ENCODE measurements at regions not wholly inside any gene's neighbourhood (a gene's known extent, or its start where the extent isn't known, plus 50 kb on each side); places are given as distances from the start of the nearest gene placed in this dataset.
A peak's percentile ranks its signal among the peaks of the same experiment; 100 is the strongest.

DNA sequence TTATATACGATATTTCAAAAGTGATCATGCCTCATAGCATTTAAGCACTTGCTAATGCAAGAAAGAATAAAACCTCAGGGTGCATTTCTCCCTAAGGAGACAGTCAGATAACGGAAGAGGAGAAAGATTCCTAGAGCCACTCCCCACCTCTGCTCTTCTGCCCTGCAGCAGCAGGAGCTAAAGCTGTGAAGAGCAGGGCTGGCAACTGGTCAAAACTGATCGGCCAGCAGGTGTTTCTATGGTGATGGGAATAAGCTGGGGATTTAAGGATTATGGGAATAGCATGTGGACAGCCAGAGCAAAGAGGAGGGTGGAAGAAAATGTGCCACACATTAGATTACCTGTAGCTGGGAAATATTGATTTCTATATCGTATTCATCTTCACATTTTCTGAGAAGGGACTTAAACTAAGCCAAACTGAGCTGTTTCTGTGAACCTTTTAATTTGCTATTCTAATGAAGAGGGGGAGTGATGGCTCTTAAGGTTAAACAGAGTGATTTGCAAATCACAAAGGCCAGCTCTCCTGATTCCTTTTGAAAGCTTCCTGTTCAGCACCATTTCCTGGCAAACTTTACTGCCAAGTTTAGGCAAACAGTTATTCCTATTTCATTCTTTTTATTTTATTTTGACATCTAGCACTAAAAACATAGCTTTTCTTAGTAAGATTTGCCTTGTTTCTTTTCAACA is 268.9 kb upstream of the PFKP start:
- no peaks in the 10 kb centered on the region for H3K36me3 ChIP-seq
- H3K9ac ChIP-seq = no peak overlapping the region
- H3K4me1 ChIP-seq = no peaks in the 10 kb centered on the region
- H3K4me2 ChIP-seq = no peak overlapping the region
- TF ChIP-seq Cebpa-rat (IDR thresholded peaks at IDR 0.05) = no peak
- peaks cover 10 to 41% (median 26%) of the 10 kb centered on the region in 11 experiments; a peak in 20 of 22 replicates for H3K9me3 ChIP-seq (replicated peaks in 1 of 11)
- H3K27me3 ChIP-seq = no peaks in the 10 kb centered on the region
- no peak overlapping the region for H3K27ac ChIP-seq
- H4K20me1 ChIP-seq = no peaks in the 10 kb centered on the region
- H3K4me3 ChIP-seq = no peak overlapping the region

DNA sequence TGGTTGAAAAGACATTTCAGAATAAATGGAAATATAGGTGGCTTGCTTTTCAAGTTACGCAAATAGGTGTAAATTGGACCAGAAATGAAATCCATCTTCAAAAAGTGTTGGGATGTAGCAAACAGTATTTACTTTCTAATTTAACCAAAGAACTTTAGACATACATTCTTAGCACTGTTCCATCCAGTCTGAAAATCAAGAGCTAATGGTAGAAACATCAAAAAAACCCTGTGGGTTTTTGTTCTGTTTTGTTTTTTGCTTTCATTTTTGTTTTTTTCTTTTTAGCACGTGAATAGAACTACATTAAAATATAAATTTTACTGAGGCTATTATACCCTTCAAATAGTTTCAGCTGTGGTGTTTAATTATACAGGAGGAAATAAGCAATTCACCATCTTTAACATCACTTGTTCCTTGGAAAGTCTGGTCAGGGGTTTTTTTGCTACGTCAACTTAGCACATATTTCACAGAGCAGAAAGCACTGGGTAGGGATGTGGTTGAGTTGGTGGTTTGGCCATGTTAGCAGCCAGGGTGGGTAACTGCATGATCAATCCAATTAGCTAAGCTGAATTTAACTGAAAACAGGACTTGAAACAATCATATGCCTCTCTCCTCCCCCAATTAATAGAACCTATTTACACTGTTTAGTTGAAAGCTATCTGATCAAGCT is 275.4 kb upstream of the PFKP start:
- Histone ChIP-seq H3K36me3 (no peaks in the 10 kb centered on the region), H3K4me1 (peaks cover 0 to 13% (median 0%) of the 10 kb centered on the region in 10 experiments; a peak in 5 of 20 replicates), H3K9ac (no peak overlapping the region), H3K9me3 (replicated peaks in 1 of 11) (peaks cover 7 to 36% (median 27%) of the 10 kb centered on the region in 11 experiments; a peak in 19 of 22 replicates), H3K27ac (no peak overlapping the region), H4K20me1 (no peaks in the 10 kb centered on the region), H3K27me3 (no peaks in the 10 kb centered on the region), H3K4me3 (no peak overlapping the region), H3K4me2 (peak overlapping the region in 5 of 11 experiments; percentile 8 to 23 (median 15); a peak in 6 of 22 replicates)
- TF ChIP-seq Cebpa-rat (IDR thresholded peaks at IDR 0.05) = no peak

DNA sequence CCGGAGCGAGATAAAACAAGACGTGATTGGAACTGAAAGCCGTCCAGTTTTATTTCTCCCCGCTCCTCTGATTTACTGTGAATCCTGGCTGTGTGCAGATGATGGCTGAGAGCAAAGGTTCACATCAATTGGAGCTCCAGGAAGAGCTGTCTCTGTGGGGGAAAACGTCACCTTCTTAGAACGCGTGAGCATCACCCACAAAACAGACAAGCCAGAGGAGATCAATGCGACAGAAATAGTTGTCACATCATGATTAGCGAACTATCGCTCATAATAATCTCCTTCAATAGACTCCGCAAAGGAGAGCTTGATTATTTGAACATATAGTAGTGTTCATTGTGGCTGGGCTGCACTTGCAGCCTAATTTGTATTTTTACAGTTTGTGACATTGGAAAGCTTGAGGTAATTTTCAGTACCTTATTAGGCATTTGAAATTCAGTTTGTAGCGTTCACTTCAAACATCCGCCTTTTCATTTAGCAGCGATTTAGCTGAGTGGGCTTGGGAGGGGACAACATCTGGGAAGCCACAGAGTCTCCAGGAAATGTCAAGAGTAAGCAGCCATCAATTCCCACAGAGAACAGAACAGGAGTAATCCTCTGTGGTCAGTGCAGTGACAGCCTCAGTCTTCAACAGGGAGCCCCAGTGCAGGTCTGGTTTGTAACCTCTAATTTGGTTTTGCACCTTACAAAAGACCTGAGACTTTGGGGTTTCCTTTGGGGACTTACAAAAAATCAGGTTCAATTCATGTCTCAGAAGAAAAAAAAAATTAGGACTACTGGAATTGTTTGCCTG is 276.8 kb upstream of the PFKP start:
- Histone ChIP-seq H3K36me3 (no peaks in the 10 kb centered on the region), H3K9me3 (replicated peaks in 1 of 11) (peaks cover 0 to 26% (median 19%) of the 10 kb centered on the region in 11 experiments; a peak in 15 of 22 replicates), H4K20me1 (no peaks in the 10 kb centered on the region), H3K4me3 (no peak overlapping the region), H3K27ac (no peak overlapping the region), H3K4me1 (peaks cover 0 to 13% (median 0%) of the 10 kb centered on the region in 10 experiments; a peak in 5 of 20 replicates), H3K27me3 (no peaks in the 10 kb centered on the region), H3K9ac (no peak overlapping the region), H3K4me2 (peak overlapping the region in 2 of 11 experiments; percentile 13 to 29; a peak in 3 of 22 replicates)
- TF ChIP-seq Cebpa-rat (IDR thresholded peaks at IDR 0.05) = no peak

DNA sequence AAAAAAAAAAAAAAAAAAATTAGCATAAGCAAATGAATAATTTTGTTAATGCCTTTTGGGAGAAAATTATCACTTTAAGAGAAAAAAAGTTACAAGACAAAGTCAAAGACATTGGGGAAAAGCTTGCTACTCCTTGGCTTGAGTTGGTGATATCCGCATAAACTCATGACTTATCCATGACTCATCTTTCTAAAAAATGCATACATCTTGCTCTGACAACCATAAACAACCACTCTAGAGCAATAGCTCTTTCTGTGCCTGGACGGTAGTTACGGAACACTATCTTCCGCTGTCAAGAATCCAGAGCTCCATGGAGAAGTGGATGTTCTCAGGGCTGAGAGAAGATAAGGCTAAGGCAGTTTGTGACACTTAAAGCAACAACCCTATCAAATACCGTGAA is 281.1 kb upstream of the PFKP start:
- TF ChIP-seq Cebpa-rat (IDR thresholded peaks at IDR 0.05) = no peak
- no peak overlapping the region for H3K27ac ChIP-seq
- no peaks in the 10 kb centered on the region for H3K27me3 ChIP-seq
- no peak overlapping the region for H3K4me2 ChIP-seq
- no peaks in the 10 kb centered on the region for H4K20me1 ChIP-seq
- H3K9me3 ChIP-seq (replicated peaks in 1 of 11) = no peaks in the 10 kb centered on the region; a peak in 2 of 22 replicates
- no peak overlapping the region for H3K9ac ChIP-seq
- H3K4me1 ChIP-seq = peaks cover 0 to 16% (median 7%) of the 10 kb centered on the region in 10 experiments; a peak in 9 of 20 replicates
- no peak overlapping the region for H3K4me3 ChIP-seq
- no peaks in the 10 kb centered on the region for H3K36me3 ChIP-seq

DNA sequence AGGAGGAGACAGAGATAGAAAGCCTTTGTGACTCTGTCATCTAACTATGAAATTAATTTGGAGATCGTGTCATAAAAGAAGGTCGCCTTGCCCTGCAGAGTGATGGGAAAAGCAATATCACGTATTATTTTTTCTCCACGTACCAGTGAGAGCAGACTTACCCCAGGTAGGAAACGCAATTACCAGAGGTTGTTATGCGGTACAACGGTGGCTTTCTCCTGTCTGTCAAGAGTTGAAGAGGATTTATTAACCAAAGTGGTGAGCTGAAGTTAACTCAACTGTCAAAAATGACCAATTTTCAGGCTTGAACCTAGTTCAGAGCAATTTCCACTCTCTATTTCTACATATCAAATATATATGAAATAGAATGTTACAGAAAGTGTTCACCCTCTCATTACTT is 282.6 kb upstream of the PFKP start:
- Histone ChIP-seq H3K9me3 (replicated peaks in 1 of 11) (peaks cover 0 to 8% (median 5%) of the 10 kb centered on the region in 11 experiments; a peak in 9 of 22 replicates), H4K20me1 (no peaks in the 10 kb centered on the region), H3K9ac (no peak overlapping the region), H3K4me1 (peaks cover 0 to 10% (median 7%) of the 10 kb centered on the region in 10 experiments; a peak in 9 of 20 replicates), H3K4me2 (no peak overlapping the region), H3K27ac (no peak overlapping the region), H3K27me3 (no peaks in the 10 kb centered on the region), H3K4me3 (no peak overlapping the region), H3K36me3 (no peaks in the 10 kb centered on the region)
- no peak for TF ChIP-seq Cebpa-rat (IDR thresholded peaks at IDR 0.05)

DNA sequence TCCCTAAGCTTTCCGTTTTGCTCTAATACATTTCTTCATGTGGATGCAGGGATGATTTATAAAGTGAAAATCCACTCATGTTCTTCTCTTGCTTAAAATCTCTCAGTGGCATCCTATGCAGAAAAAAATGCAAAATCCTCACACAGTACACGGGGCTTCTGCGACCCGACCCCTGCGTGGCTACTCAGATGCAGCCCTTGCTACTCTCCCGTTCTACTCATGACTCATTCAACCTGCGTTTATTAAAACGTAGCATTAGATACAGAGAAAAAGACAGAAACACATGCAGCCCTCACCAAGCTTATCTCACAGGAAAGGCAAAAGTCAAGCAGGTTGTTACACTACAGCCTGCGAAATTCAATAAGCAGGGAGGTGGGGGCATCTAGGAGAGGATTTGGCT is 284.4 kb upstream of the PFKP start:
- H3K4me1 ChIP-seq = peaks cover 0 to 10% (median 7%) of the 10 kb centered on the region in 10 experiments; a peak in 9 of 20 replicates
- no peak overlapping the region for H3K4me2 ChIP-seq
- TF ChIP-seq Cebpa-rat (IDR thresholded peaks at IDR 0.05) = no peak

DNA sequence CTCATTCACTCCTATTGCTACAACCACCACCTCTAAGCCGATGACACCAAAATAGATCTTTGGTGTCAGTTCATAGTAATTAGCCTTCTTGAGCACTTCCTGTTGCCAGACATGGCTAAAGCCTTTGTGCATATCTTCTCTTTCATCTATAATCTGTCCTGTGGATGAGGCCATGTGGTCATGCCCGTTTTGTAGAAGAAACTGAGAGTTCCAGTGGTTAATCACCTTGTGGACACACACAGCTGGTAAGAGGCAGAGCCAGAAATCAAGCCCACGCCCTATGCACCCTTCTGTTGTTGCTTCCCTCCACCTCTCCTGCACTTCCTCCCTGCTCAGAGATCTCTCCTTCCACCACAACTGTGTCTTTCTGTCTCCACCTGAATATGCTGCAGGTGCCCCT is 285.1 kb upstream of the PFKP start:
- Histone ChIP-seq H4K20me1 (no peaks in the 10 kb centered on the region), H3K36me3 (no peaks in the 10 kb centered on the region), H3K4me3 (no peak overlapping the region), H3K9ac (no peak overlapping the region), H3K4me1 (peaks cover 0 to 10% (median 7%) of the 10 kb centered on the region in 10 experiments; a peak in 9 of 20 replicates), H3K4me2 (peak overlapping the region in 7 of 11 experiments; percentile 2 to 53 (median 18); a peak in 11 of 22 replicates), H3K27me3 (no peaks in the 10 kb centered on the region), H3K27ac (no peak overlapping the region), H3K9me3 (replicated peaks in 1 of 11) (peaks cover 0 to 8% (median 5%) of the 10 kb centered on the region in 11 experiments; a peak in 9 of 22 replicates)
- TF ChIP-seq Cebpa-rat (IDR thresholded peaks at IDR 0.05) = no peak

More for the DNA sequence above, 284.4 kb upstream of the PFKP start:
- peaks cover 0 to 8% (median 5%) of the 10 kb centered on the region in 11 experiments; a peak in 9 of 22 replicates for H3K9me3 ChIP-seq (replicated peaks in 1 of 11)
- H4K20me1 ChIP-seq = no peaks in the 10 kb centered on the region
- no peak overlapping the region for H3K4me3 ChIP-seq
- H3K27me3 ChIP-seq = no peaks in the 10 kb centered on the region
- no peak overlapping the region for H3K9ac ChIP-seq
- no peak overlapping the region for H3K27ac ChIP-seq
- H3K36me3 ChIP-seq = no peaks in the 10 kb centered on the region

DNA sequence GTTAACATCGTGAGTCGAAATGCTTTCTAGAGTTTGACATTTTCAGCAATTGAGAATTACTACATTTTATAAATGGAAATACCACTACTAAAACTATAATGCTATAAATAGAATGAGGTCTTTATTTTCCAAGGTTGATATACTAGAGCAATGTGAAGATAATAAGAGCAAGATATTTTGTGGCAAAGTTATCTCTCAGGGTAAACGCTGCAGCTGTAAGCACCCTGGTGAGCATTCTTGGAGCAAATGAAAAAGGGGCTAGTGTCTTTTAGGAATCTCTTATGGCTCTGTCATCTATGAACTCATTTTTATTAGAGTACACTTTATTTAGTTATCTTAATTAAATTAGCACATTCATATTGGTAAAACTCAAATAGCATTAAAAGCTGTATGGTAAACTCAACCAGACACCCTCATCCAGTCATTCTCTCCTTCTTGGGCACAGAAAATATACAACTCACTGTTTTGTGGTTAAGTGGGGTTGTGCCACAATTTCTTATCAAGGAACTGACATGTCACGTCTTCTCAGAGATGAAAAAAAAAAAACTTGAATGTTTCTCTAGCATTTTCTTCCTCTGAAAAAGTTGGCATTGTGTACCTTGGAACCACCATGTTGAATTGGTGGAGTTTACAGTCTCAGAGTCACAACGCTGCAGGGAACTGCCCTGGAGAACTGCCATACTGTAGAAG is 289.5 kb upstream of the PFKP start:
- no peaks in the 10 kb centered on the region for H3K36me3 ChIP-seq
- no peak overlapping the region for H3K27ac ChIP-seq
- H3K4me3 ChIP-seq = no peak overlapping the region
- no peak overlapping the region for H3K4me2 ChIP-seq
- no peaks in the 10 kb centered on the region for H4K20me1 ChIP-seq
- TF ChIP-seq Cebpa-rat (IDR thresholded peaks at IDR 0.05) = no peak
- H3K9ac ChIP-seq = no peak overlapping the region
- H3K4me1 ChIP-seq = peaks cover 0 to 10% (median 7%) of the 10 kb centered on the region in 10 experiments; a peak in 10 of 20 replicates
- H3K9me3 ChIP-seq (replicated peaks in 1 of 11) = peaks cover 0 to 9% (median 5%) of the 10 kb centered on the region in 11 experiments; a peak in 9 of 22 replicates
- H3K27me3 ChIP-seq = no peaks in the 10 kb centered on the region

Data from BLaER1 treated with 17β-estradiol and CSF1 and Interleukin-3, amounts not matched to agents 10 nM and 100 nM (cell line).